ENCODE measurements at regions not wholly inside any gene's neighbourhood (a gene's known extent, or its start where the extent isn't known, plus 50 kb on each side); places are given as distances from the start of the nearest gene placed in this dataset.
"Not testable (repeated sequence)": the region's sequence is repeated elsewhere in the genome, so short reads cannot be mapped to it uniquely, and the experiment has no call there.

DNA sequence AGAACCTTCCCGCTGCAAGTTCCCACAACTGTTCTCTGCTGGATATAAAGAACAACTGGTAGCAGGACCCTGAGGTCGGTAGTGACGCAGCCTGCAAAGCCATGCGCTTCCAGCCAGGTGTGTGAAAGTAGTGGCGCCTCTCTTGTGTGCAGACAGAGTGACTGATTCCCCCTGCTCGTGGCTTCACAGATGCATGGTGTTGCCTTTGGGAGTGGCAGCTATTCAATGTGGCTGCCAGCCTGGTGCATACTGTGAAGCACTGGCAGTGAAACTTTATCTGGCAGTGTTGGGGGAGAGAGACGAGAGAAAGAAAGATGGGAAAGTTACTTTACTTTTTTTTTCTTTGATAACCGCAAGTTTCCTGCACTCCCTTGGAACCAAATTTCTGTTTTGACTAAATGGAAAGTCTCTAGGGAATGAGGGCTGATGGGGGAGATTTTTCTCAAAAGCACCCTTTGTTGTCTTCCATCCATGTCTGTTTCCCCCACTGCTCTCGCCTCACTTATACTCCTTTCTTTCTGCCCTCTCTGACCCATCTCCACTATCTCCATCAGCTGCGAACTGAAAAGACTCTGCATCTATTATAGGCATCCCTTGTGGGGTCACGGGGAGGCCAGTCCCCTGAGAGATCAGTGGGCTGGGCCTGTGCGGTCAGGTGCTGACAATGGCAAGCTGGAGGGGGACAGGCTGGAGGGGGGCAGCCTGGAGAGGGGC, 90.0 kb upstream of the TNP1 start:
- no peak for DNase-seq (ENCODE audit: low read depth in 4 of 4, low spot score in 3 of 4)

GRCh38 chr2:216947055-216947454, 87.2 kb upstream of the TNP1 start:
- no peak for DNase-seq (ENCODE audit: low read depth in 4 of 4, low spot score in 3 of 4)

GRCh38 chr2:216944733-216945132, 84.9 kb upstream of the TNP1 start:
- DNase-seq (ENCODE audit: low read depth in 4 of 4, low spot score in 3 of 4), result no peak

GRCh38 chr2:216943109-216943508, 83.2 kb upstream of the TNP1 start:
- no peak for DNase-seq (ENCODE audit: low read depth in 4 of 4, low spot score in 3 of 4)

DNA sequence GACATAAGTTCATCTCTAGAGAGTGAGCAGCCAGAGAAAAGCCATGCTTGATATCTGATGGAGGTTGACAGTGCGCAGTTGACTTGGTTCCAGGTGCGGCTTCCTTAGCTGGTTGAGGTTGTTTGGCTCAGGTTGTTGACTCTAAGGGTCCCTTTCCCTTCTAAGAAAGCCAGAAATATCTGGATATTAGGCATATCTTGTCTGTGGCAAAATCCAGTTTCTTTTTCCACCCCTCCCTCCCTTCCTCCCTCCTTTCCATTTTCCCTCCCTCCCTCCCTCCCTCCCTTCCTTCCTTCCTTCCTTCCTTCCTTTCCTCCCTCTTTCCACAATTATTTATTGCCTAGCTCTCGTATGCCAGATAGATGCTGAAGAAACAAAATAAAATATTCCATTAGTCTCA, 82.6 kb upstream of the TNP1 start:
- no peak for DNase-seq (ENCODE audit: low read depth in 4 of 4, low spot score in 3 of 4)

- DNase-seq (ENCODE audit: low read depth in 4 of 4, low spot score in 3 of 4), result no peak
These were observed 82.2 kb upstream of the TNP1 start for GRCh38 chr2:216942016-216942415.

DNA sequence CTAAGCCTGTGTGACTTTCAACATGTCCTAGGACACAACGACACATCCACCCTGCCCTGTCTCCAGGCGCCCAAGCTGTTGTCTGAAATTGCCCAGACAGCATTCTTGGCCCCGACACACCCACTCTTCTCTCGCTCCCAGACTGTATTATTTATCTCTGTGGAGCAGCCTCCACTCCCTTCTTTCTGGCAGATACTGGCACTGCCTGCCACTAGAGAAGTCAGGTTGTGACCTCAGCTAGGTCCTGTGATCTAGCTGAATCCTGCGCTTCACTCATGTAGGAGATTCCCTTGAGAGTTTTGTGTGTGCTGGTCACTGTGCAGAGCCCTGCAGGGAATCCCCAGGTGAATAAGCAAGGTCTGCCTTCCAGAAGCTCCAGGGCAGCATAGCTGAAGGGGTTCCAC, 77.1 kb upstream of the TNP1 start:
- DNase-seq (ENCODE audit: low read depth in 4 of 4, low spot score in 3 of 4), result no peak

DNA sequence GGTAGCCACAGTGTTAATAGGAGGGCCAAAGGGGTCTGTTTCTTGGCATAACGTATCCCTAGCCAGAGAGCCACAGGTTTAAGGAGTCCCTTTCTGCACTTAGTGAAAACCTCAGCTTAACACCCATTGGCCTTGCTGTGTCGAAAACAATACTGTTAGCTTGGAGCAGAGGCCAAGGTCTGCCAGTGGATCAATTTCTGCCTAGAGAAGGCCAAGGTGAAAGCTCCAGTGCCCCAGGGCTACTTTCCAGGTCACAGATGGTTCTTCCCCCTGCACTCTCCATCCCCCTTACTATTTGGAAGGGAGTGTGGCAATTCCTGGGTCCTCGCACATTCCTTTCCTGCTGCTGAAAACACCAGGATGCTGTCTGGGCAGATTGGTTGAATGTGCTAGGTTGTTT, 74.8 kb upstream of the TNP1 start:
- DNase-seq (ENCODE audit: low read depth in 4 of 4, low spot score in 3 of 4), result no peak

DNA sequence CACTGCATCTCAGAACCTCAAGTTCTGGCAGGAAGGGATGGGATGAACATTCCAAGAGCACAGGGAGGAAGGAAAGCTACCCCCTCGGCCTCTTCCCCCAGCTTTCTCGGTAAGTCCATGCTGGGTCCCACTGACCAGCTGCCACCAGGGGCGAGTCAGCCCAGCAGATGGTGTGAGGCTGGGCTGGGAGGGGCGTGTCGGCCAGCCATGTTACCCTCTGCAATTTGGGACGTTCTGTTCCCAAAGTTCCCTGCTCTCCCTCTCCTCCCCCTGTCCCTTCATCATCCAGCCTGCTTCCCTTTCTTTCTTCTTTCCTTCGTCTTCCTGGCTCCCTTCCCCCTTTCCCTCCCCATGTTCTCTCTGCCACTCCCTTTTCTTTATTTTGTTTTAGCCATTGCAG, 74.3 kb upstream of the TNP1 start:
- no peak for DNase-seq (ENCODE audit: low read depth in 4 of 4, low spot score in 3 of 4)

GRCh38 chr2:216932863-216933548, 73.1 kb upstream of the TNP1 start:
- no peak for DNase-seq (ENCODE audit: low read depth in 4 of 4, low spot score in 3 of 4)

DNA sequence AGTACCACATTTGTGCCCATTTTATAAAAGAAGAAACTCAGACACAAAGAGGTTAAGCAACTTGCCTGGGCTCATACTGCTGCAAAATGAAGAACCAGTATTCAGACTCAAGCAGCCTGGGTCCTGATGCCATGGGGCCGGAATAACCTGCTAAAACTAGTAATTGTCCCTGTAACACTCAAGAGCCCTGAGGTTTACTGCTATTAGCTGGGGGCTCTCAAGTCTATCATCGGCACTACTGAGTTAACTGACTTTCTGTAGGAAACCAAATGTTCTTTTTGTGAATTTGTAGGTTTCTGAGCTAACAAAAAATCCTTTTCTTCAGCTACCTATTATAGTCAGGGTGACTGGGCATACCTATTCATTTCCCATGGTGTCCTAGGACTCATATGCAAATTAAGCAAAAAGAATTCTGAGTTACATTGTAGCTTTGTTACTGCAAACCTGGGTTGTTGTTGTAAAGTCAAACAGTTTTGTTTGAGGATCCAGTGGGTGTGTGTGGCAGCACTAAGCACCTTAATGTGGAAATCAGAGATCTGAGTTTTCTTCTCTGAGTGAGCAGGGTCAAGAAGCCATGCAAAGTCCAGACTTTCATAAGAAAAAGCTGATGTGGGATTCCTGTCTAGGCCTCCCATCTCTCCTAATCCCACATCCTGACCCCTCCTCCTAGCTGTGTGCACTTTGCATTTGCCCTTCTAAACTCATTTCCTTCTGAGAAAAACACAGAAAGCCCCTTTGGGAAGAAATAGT, 72.4 kb upstream of the TNP1 start:
- no peak for DNase-seq (ENCODE audit: low read depth in 4 of 4, low spot score in 3 of 4)

GRCh38 chr2:216930716-216931115, 70.9 kb upstream of the TNP1 start:
- DNase-seq (ENCODE audit: low read depth in 4 of 4, low spot score in 3 of 4), result no peak

DNA sequence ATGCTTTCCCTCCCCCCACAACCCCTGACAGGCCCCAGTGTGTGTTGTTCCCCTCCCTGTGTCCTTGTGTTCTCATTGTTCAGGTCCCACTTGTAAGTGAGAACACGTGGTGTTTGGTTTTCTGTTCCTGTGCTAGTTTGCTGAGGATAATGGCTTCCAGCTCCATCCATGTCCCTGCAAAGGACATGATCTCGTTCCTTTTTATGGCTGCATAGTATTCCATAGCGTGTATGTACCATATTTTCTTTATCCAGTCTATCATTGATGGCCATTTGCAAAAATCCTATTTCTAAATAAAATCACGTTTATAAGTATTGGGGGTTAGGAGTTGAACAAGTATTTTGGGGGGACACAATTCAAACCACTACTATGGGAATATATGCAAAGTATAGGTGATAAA, 69.5 kb upstream of the TNP1 start:
- DNase-seq (ENCODE audit: low read depth in 4 of 4, low spot score in 3 of 4), result not testable (repeated sequence)

DNA sequence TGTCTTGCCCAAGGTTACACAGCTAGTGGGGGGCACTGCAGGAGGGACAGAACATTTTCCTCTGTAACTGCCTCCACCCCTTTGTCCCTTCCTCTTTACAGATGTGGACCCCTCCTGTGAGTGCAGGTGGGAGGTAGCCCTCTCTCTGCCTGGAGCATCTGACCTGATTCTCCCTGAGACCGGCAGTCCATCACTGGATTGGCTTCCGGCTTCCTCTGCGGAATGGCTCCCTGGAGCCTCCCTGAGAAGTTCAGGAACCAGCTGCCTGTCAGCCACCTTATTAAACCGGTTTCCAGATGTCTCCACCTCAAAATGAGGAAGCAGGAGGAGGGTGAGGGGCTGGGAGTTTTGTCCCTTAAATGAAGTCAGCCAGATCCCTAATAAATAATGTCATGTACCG, 67.3 kb upstream of the TNP1 start:
- DNase-seq (ENCODE audit: low read depth in 4 of 4, low spot score in 3 of 4), result no peak

GRCh38 chr2:216925636-216926366, 65.9 kb upstream of the TNP1 start:
- DNase-seq (ENCODE audit: low read depth in 4 of 4, low spot score in 3 of 4), result peak in 1 of 4 donors; percentile 19

DNA sequence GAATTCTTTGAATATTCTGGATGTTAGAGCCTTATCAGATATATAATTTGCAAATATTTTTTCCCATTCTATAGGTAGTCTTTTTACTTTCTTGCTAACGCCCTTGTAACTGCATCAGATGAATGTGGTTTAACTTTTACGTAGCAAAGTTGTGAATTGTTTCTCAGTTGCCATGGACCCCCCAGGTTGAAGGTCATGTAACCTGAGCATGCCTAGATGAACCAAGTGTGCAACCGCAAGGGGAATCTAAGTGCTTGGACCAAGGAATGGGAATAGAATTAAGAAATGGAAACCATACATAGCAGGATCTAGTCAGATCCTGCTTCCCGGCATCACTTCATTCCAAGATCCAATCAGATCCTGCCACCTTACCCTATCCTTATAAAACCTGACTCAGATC, 65.1 kb upstream of the TNP1 start:
- DNase-seq (ENCODE audit: low read depth in 4 of 4, low spot score in 3 of 4), result no peak

DNA sequence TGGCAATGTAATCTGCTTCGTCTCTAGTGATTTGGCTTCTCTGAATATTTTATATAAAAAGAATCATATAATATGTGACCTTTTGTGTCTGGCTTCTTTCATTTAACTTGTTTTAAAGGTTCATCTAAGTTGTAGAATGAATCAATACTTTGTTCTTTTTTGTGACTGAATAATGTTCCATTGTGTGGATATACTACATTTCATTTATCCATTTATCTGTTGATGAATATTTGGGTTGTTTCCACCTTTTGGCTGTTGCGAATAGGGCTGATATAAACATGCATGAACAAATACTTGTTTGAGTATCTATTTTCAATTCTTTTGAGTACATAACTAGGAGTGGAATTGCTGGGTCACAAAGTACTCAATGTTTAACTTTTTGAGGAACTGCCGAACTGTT, 63.8 kb upstream of the TNP1 start:
- DNase-seq (ENCODE audit: low read depth in 4 of 4, low spot score in 3 of 4), result no peak

- DNase-seq (ENCODE audit: low read depth in 4 of 4, low spot score in 3 of 4), result no peak
These were observed 62.4 kb upstream of the TNP1 start for GRCh38 chr2:216922175-216922780.

GRCh38 chr2:216920937-216921456, 61.1 kb upstream of the TNP1 start:
- DNase-seq (ENCODE audit: low read depth in 4 of 4, low spot score in 3 of 4), result no peak

- DNase-seq (ENCODE audit: low read depth in 4 of 4, low spot score in 3 of 4), result no peak
These were observed 60.4 kb upstream of the TNP1 start for GRCh38 chr2:216920143-216920876.

Measured in right renal pelvis (tissue), 4 donors.